Tibial nerve (tissue), 3 donors: ENCODE measurements at regions not wholly inside any gene's neighbourhood (a gene's known extent, or its start where the extent isn't known, plus 50 kb on each side); places are given as distances from the start of the nearest gene placed in this dataset.

Source experiments
- CTCF ChIP-seq, 5 experiments: fragments of 200-600 bp in 3 of 5; fragments of 450-650 bp in 2 of 5; sonication (generic) in 3 of 5; IDR thresholded peaks; one replicate each; pipeline ENCODE4 v1.5.1; 2016 to 2019; ENCODE audit warnings: antibody characterized with exemption in 5 of 5, mild to moderate bottlenecking in 3 of 5, moderate library complexity in 2 of 5
- POLR2A ChIP-seq, 2 donors: fragments of 450-650 bp; IDR thresholded peaks; one replicate each; pipeline ENCODE4 v1.6.1; 2017; ENCODE audit warnings: antibody characterized with exemption in 2 of 2, mild to moderate bottlenecking in 2 of 2, moderate library complexity in 2 of 2

GRCh38 chr9:109974918-109975276, 194.9 kb downstream of the PALM2AKAP2 start:
- TF ChIP-seq POLR2A (IDR thresholded peaks at IDR 0.05), result no peak
- no peak for TF ChIP-seq CTCF (IDR thresholded peaks at IDR 0.05)
